Neuronal stem cell (in vitro differentiated cells): ENCODE measurements at regions not wholly inside any gene's neighbourhood (a gene's known extent, or its start where the extent isn't known, plus 50 kb on each side); places are given as distances from the start of the nearest gene placed in this dataset.

Experiments used
- DNase-seq: peaks from one replicate; pipeline ENCODE4 v3.0.0-alpha.2; 2013; ENCODE audit warnings: low spot score
- H2AFZ ChIP-seq: one replicate; pipeline ENCODE4 v1.6.1; 2013; ENCODE audit warnings: mild to moderate bottlenecking, low read length, inconsistent platforms
- H2AK5ac ChIP-seq: 2 replicates; pipeline ENCODE4 v1.6.1; 2013; ENCODE audit warnings: low read depth, mild to moderate bottlenecking, inconsistent platforms, low read length, moderate library complexity, mixed read lengths
- H2BK120ac ChIP-seq: 2 replicates; pipeline ENCODE4 v1.6.1; 2013; ENCODE audit warnings: low read depth, mild to moderate bottlenecking, inconsistent platforms, low read length, moderate library complexity, mixed read lengths
- H2BK12ac ChIP-seq: one replicate; pipeline ENCODE4 v1.6.1; 2013; ENCODE audit warnings: low read length, inconsistent platforms
- H2BK15ac ChIP-seq: 2 replicates; pipeline ENCODE4 v1.6.1; 2013; ENCODE audit warnings: mild to moderate bottlenecking, low read length, inconsistent platforms, mixed read lengths
- H2BK5ac ChIP-seq: one replicate; pipeline ENCODE4 v1.6.1; 2013; ENCODE audit warnings: inconsistent platforms, mild to moderate bottlenecking, low read length, moderate library complexity
- H3K14ac ChIP-seq: one replicate; pipeline ENCODE4 v1.6.1; 2013; ENCODE audit warnings: low read length, inconsistent platforms
- H3K18ac ChIP-seq: 2 replicates; pipeline ENCODE4 v1.6.1; 2013; ENCODE audit warnings: low read length, inconsistent platforms
- H3K23ac ChIP-seq: 2 replicates; pipeline ENCODE4 v1.6.1; 2013; ENCODE audit warnings: low read depth, mild to moderate bottlenecking, mixed read lengths, low read length, inconsistent platforms; ENCODE audit not compliant: poor library complexity
- H3K27ac ChIP-seq: replicated peaks from 3 replicates; pipeline ENCODE4 v1.5.1; 2013; ENCODE audit warnings: low read length, inconsistent platforms
- H3K27me3 ChIP-seq, 3 experiments: 2 replicates each; pipeline ENCODE4 v1.6.1; 2013; ENCODE audit warnings: low read length in 3 of 3, mild to moderate bottlenecking in 2 of 3, inconsistent platforms in 1 of 3, low read depth in 1 of 3, mixed read lengths in 1 of 3, moderate library complexity in 1 of 3; ENCODE audit not compliant: control insufficient read depth in 3 of 3, insufficient read depth in 3 of 3
- H3K36me3 ChIP-seq, 2 donors: replicated peaks in 1 of 2; 2 replicates each; pipeline ENCODE4 v1.6.1; 2013; ENCODE audit warnings: low read length in 2 of 2; ENCODE audit not compliant: control insufficient read depth in 2 of 2, insufficient read depth in 2 of 2
- H3K4ac ChIP-seq: 2 replicates; pipeline ENCODE4 v1.6.1; 2013; ENCODE audit warnings: inconsistent platforms, mild to moderate bottlenecking, low read length, moderate library complexity
- H3K4me1 ChIP-seq, 2 donors: 1 replicate in 1 of 2; 2 replicates in 1 of 2; pipeline ENCODE4 v1.6.1; 2013; ENCODE audit warnings: low read length in 2 of 2, low read depth in 1 of 2; ENCODE audit not compliant: control insufficient read depth in 2 of 2, insufficient read depth in 1 of 2
- H3K4me2 ChIP-seq: one replicate; pipeline ENCODE4 v1.6.1; 2013; ENCODE audit warnings: mild to moderate bottlenecking, low read length, inconsistent platforms; ENCODE audit not compliant: insufficient read depth, poor library complexity, severe bottlenecking
- H3K4me3 ChIP-seq, 2 donors: 2 replicates each; pipeline ENCODE4 v1.5.1; 2013; ENCODE audit warnings: low read length in 2 of 2, mild to moderate bottlenecking in 2 of 2, inconsistent platforms in 1 of 2, moderate library complexity in 1 of 2
- H3K79me1 ChIP-seq: one replicate; pipeline ENCODE4 v1.6.1; 2013; ENCODE audit warnings: low read depth, mild to moderate bottlenecking, inconsistent platforms, low read length, moderate library complexity
- H3K9ac ChIP-seq: one replicate; pipeline ENCODE4 v1.6.1; 2013; ENCODE audit warnings: mild to moderate bottlenecking, low read depth, low read length, inconsistent platforms; ENCODE audit not compliant: poor library complexity
- H3K9me3 ChIP-seq, 2 donors: replicated peaks in 1 of 2; 2 replicates each; pipeline versions ENCODE3 to v1.6.1; 2013; ENCODE audit warnings: low read length in 2 of 2, mild to moderate bottlenecking in 2 of 2, inconsistent platforms in 1 of 2, low read depth in 1 of 2, mixed read lengths in 1 of 2, moderate library complexity in 1 of 2; ENCODE audit not compliant: control insufficient read depth in 2 of 2, insufficient read depth in 1 of 2
- H4K8ac ChIP-seq: one replicate; pipeline ENCODE4 v1.6.1; 2013; ENCODE audit warnings: low read depth, mild to moderate bottlenecking, inconsistent platforms, low read length, moderate library complexity
- H4K91ac ChIP-seq: one replicate; pipeline ENCODE4 v1.6.1; 2013; ENCODE audit warnings: low read length, low read depth, mild to moderate bottlenecking, inconsistent platforms; ENCODE audit not compliant: poor library complexity
- WGBS, 2 donors: extraction: QIAGEN DNeasy Blood & Tissue Kit; methylation state at CpG; one replicate each; pipeline ENCODE4 v1.1.7; 2013; ENCODE audit warnings: missing lambda C conversion rate in 2 of 2, mixed read lengths in 1 of 2; ENCODE audit not compliant: insufficient read length in 2 of 2, insufficient replicate concordance in 1 of 2; ENCODE audit errors: extremely low coverage in 2 of 2; 5-methylcytosine and 5-hydroxymethylcytosine counted together

DNA sequence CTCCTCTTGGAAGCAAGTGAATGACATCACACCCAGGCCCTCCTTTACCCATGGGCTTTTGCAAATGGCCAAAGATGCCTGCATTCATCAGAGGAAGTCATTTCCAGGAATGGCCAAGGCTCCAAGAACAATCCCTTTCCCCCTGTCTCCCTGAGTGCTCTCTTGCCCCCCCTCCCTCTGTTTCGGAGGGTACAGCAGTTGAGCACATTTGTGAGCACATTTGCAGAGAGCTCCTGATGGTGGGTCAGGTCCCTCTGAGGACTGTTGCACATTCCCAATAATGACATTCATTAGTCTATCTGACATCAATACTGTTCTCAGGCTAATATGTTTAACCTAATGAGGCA lies 113.4 kb downstream of the MATN1 start:
- no peaks in the 10 kb centered on the region for H3K79me1 ChIP-seq
- H3K18ac ChIP-seq = no peak overlapping the region
- no peak overlapping the region for H2BK12ac ChIP-seq
- H3K23ac ChIP-seq = no peak overlapping the region
- no peak overlapping the region for H4K8ac ChIP-seq
- H3K27me3 ChIP-seq = peaks cover 0 to 9% (median 0%) of the 10 kb centered on the region in 3 experiments
- H3K9ac ChIP-seq = no peak overlapping the region
- H3K4me2 ChIP-seq = no peak overlapping the region
- H3K9me3 ChIP-seq = no peaks in the 10 kb centered on the region
- no peaks in the 10 kb centered on the region for H3K36me3 ChIP-seq
- no peak overlapping the region for H2AFZ ChIP-seq
- no peak overlapping the region for H2AK5ac ChIP-seq
- no peak overlapping the region for H4K91ac ChIP-seq
- no peak overlapping the region for H3K4ac ChIP-seq
- H3K4me3 ChIP-seq = no peak overlapping the region
- no peak overlapping the region for H2BK15ac ChIP-seq
- no peaks in the 10 kb centered on the region for H3K4me1 ChIP-seq
- no peak overlapping the region for H3K14ac ChIP-seq
- H3K27ac ChIP-seq = no peak overlapping the region
- DNase-seq = no peak
- no peak overlapping the region for H2BK5ac ChIP-seq
- H2BK120ac ChIP-seq = no peak overlapping the region
- WGBS, 2 donors = no CpG with 5 or more reads among the region's 1 CpG

DNA sequence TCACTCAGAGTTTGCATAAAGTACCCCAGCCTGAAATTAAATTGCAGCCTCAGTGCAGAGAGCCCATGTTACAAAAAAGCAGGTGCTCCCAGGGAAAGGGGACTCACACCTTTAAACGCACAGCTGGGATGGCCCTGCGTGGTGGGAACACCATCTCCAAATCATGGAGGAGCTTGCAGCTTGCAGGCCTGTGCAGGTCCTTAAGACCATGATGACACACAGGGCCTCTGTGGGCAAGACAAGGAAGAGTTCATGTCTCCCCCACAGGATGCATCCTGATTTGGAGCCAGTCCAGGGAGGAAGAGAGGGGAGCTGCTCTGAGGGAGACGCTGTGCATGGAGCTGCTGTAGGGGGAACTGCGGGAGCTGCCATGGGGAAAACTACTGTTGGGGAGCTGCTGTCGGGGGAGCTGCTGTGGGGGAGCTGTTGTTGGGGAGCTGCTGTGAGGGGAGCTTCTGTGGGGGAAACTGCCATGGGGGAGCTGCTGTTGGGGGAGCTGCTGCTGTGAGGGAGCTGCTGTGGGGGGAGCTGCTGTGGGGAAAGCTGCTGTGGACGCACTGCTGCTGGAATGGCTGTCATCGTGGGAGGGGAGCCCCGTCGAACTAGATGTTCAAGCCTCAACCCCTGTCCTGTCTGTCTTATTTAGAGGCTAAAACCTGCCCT lies 113.9 kb downstream of the MATN1 start:
- Histone ChIP-seq H2BK5ac (no peak overlapping the region), H3K27ac (no peak overlapping the region), H2AFZ (no peak overlapping the region), H3K23ac (no peak overlapping the region), H4K8ac (no peak overlapping the region), H4K91ac (no peak overlapping the region), H3K9me3 (no peaks in the 10 kb centered on the region), H3K4me1 (no peaks in the 10 kb centered on the region), H3K4me3 (no peak overlapping the region), H3K14ac (no peak overlapping the region), H3K9ac (no peak overlapping the region), H3K79me1 (no peaks in the 10 kb centered on the region), H2BK120ac (no peak overlapping the region), H3K4me2 (no peak overlapping the region), H3K27me3 (peaks cover 0 to 14% (median 0%) of the 10 kb centered on the region in 3 experiments), H3K18ac (peak overlapping the region; percentile 30), H3K4ac (no peak overlapping the region), H2BK12ac (no peak overlapping the region), H2BK15ac (no peak overlapping the region), H3K36me3 (no peaks in the 10 kb centered on the region), H2AK5ac (no peak overlapping the region)
- WGBS, 2 donors = no CpG with 5 or more reads among the region's 9 CpGs
- DNase-seq = no peak

DNA sequence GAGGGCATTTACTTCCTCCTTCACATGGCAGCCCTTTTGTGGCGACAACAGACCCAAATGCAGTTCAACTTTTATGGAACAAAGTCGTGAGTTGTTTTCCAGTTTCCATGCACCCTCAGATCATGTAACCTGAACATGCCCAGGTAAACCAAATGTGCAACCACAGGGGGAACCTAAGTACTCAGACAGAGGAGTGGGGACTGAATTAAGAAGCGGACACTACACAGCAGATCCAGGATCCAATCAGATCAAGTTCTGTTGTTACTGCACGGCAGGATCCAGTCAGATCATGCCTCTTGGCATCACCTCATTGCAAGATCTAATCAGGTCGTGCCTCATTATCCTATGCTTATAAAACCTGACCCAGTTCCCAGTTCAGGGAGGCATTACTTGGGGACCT lies 115.7 kb downstream of the MATN1 start:
- Histone ChIP-seq H3K4ac (no peak overlapping the region), H2BK15ac (no peak overlapping the region), H3K36me3 (no peaks in the 10 kb centered on the region), H3K4me1 (no peaks in the 10 kb centered on the region), H4K8ac (no peak overlapping the region), H2BK12ac (no peak overlapping the region), H3K23ac (no peak overlapping the region), H3K79me1 (no peaks in the 10 kb centered on the region), H3K27ac (no peak overlapping the region), H3K27me3 (peaks cover 0 to 20% (median 0%) of the 10 kb centered on the region in 3 experiments), H2BK120ac (no peak overlapping the region), H3K4me3 (no peak overlapping the region), H2AFZ (no peak overlapping the region), H2AK5ac (no peak overlapping the region), H3K9ac (no peak overlapping the region), H2BK5ac (no peak overlapping the region), H3K4me2 (no peak overlapping the region), H3K18ac (no peak overlapping the region), H3K14ac (no peak overlapping the region), H3K9me3 (no peaks in the 10 kb centered on the region), H4K91ac (no peak overlapping the region)
- DNase-seq = no peak
- WGBS, 2 donors = no CpG with 5 or more reads among the region's 5 CpGs

DNA sequence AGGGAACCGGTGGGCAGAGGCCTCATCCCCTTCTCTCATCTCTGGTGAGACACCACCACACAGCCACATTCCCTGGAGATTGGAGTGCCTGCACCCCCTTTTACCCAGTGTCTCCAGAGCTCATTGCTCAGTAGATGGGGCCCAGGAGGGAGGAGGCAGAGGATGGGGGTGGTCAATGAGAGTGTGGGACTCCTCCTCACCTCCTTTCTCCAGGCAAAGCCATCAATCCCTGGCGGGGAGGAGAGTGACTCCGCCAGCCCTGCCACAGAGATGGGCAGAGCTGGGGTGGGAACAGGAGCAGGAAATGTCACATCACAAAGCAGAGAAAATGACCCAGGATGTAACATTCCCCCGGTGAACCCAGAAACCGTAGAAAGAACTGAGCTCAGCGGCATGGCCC lies 117.2 kb downstream of the MATN1 start:
- Histone ChIP-seq H2AK5ac (no peak overlapping the region), H2BK12ac (no peak overlapping the region), H2BK120ac (no peak overlapping the region), H3K27me3 (peaks cover 0 to 20% (median 0%) of the 10 kb centered on the region in 3 experiments), H3K27ac (no peak overlapping the region), H3K14ac (no peak overlapping the region), H4K8ac (no peak overlapping the region), H3K9ac (no peak overlapping the region), H2BK5ac (no peak overlapping the region), H3K9me3 (no peaks in the 10 kb centered on the region), H3K79me1 (no peaks in the 10 kb centered on the region), H3K4ac (no peak overlapping the region), H2BK15ac (no peak overlapping the region), H3K4me3 (no peak overlapping the region), H3K23ac (no peak overlapping the region), H3K18ac (no peak overlapping the region), H3K4me1 (no peaks in the 10 kb centered on the region), H3K36me3 (no peaks in the 10 kb centered on the region), H3K4me2 (no peak overlapping the region), H4K91ac (no peak overlapping the region), H2AFZ (no peak overlapping the region)
- DNase-seq = no peak
- no CpG with 5 or more reads among the region's 6 CpGs for WGBS, 2 donors
